ENCODE measurements at regions not wholly inside any gene's neighbourhood (a gene's known extent, or its start where the extent isn't known, plus 50 kb on each side); places are given as distances from the start of the nearest gene placed in this dataset.

DNA sequence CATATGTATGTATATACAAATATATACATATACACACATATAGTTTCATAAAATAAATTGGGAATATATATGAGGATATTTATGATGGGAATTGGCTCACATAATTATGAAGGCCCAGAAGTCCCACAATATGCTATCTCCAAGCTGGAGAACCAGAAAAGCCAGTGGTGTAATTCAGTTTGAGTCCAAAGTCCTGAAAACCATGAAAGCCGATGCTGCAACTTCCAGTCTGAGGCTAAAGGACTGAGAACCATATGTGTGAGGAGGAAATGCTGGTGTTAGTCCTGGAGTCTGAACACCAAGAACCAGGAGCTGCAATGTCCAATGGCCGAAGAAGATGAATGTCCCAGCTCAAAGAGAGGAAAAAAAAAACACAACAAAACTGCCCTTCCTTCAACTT is 65.5 kb upstream of the PRKD1 start:
- TF ChIP-seq, protein P1, sequence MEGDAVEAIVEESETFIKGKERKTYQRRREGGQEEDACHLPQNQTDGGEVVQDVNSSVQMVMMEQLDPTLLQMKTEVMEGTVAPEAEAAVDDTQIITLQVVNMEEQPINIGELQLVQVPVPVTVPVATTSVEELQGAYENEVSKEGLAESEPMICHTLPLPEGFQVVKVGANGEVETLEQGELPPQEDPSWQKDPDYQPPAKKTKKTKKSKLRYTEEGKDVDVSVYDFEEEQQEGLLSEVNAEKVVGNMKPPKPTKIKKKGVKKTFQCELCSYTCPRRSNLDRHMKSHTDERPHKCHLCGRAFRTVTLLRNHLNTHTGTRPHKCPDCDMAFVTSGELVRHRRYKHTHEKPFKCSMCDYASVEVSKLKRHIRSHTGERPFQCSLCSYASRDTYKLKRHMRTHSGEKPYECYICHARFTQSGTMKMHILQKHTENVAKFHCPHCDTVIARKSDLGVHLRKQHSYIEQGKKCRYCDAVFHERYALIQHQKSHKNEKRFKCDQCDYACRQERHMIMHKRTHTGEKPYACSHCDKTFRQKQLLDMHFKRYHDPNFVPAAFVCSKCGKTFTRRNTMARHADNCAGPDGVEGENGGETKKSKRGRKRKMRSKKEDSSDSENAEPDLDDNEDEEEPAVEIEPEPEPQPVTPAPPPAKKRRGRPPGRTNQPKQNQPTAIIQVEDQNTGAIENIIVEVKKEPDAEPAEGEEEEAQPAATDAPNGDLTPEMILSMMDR (IDR thresholded peaks at IDR 0.05): no peak
- TF ChIP-seq EP300 (IDR thresholded peaks at IDR 0.05; ENCODE audit: borderline replicate concordance in 1 of 2, low read depth in 1 of 2, low read length in 1 of 2): no peak

Data from SK-N-SH (cell line).